HepG2 (cell line): ENCODE measurements at regions not wholly inside any gene's neighbourhood (a gene's known extent, or its start where the extent isn't known, plus 50 kb on each side); places are given as distances from the start of the nearest gene placed in this dataset.
A peak's percentile ranks its signal among the peaks of the same experiment; 100 is the strongest.

Source experiments
- CBX5 ChIP-seq: sonication (generic); formaldehyde crosslinking; IDR thresholded peaks from 2 replicates; pipeline ENCODE4 v1.4.0; 2020; ENCODE audit warnings: missing genetic modification reagents, borderline replicate concordance
- DMAP1 ChIP-seq: IDR thresholded peaks from 2 replicates; pipeline ENCODE4 v1.6.1; 2016
- MAFK ChIP-seq, 2 experiments: IDR thresholded peaks in 1 of 2; conservative IDR thresholded peaks in 1 of 2; 2 replicates each; pipeline ENCODE4 v1.6.1; 2011; ENCODE audit warnings: improper control_type of control experiment in 2 of 2, low read length in 2 of 2
- MIER2 ChIP-seq: IDR thresholded peaks from 2 replicates; pipeline ENCODE4 v1.6.1; 2016; ENCODE audit warnings: missing biosample characterization, missing genetic modification reagents
- NCOA5 ChIP-seq: sonication (generic); formaldehyde crosslinking; IDR thresholded peaks from 2 replicates; pipeline ENCODE4 v1.4.0; 2020; ENCODE audit warnings: missing genetic modification reagents
- SIN3B ChIP-seq: fragments of 150-350 bp; IDR thresholded peaks from 2 replicates; pipeline ENCODE4 v1.6.1; 2014; ENCODE audit warnings: low read length
- SUZ12 ChIP-seq: fragments of 150-350 bp; IDR thresholded peaks from 2 replicates; pipeline ENCODE4 v1.6.1; 2014; ENCODE audit warnings: low read depth, low read length
- XBP1 ChIP-seq: sonication (generic); formaldehyde crosslinking; IDR thresholded peaks from 2 replicates; pipeline ENCODE4 v1.5.0; 2020; ENCODE audit warnings: missing genetic modification reagents
- ZNF121 ChIP-seq: sonication (generic); formaldehyde crosslinking; IDR thresholded peaks from 2 replicates; pipeline ENCODE4 v1.5.0; 2020; ENCODE audit warnings: mild to moderate bottlenecking, missing genetic modification reagents
- ZNF225 ChIP-seq: sonication (generic); formaldehyde crosslinking; IDR thresholded peaks from 2 replicates; pipeline ENCODE4 v1.4.0; 2020; ENCODE audit warnings: mild to moderate bottlenecking, missing genetic modification reagents
- TF ChIP-seq, protein P1 (sequence below): sonication (generic); formaldehyde crosslinking; IDR thresholded peaks from 2 replicates; pipeline ENCODE4 v1.5.1; 2020; ENCODE audit warnings: mild to moderate bottlenecking, missing genetic modification reagents, borderline replicate concordance
- TF ChIP-seq, protein P2 (sequence below): sonication (generic); formaldehyde crosslinking; IDR thresholded peaks from 2 replicates; pipeline ENCODE4 v1.4.0; 2020; ENCODE audit warnings: missing genetic modification reagents
- TF ChIP-seq, protein P3 (sequence below), 2 experiments: sonication (generic) in 1 of 2; formaldehyde crosslinking in 1 of 2; IDR thresholded peaks; 2 replicates each; pipeline versions ENCODE4 v1.6.1 to v1.9.0; 2014 to 2022; ENCODE audit warnings: antibody characterized with exemption in 1 of 2, borderline replicate concordance in 1 of 2, inconsistent platforms in 1 of 2, low read depth in 1 of 2, missing genetic modification reagents in 1 of 2
- TF ChIP-seq, protein P4 (sequence below): IDR thresholded peaks from 2 replicates; pipeline ENCODE4 v1.6.1; 2016; ENCODE audit warnings: mild to moderate bottlenecking

DNA sequence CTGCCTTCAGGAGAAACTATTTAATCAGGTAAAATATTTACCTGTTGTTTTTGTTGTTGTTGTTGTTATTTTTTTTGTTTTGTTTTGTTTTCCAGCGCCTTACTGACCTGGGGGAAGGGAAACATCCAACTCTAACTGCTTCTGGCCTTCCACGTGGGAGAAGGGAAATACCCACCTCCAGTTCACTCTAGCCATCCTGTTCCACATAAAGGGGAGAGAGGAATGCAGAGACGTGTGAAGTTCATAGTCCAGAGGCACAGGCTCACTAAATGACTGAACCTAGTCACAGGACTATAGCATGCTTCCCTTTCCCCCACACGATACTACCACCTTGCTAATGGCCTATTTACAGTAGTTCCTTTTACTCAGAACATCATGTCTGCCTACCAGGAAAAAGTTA is 72.4 kb upstream of the VSTM5 start (continued):
- TF ChIP-seq, protein P1, sequence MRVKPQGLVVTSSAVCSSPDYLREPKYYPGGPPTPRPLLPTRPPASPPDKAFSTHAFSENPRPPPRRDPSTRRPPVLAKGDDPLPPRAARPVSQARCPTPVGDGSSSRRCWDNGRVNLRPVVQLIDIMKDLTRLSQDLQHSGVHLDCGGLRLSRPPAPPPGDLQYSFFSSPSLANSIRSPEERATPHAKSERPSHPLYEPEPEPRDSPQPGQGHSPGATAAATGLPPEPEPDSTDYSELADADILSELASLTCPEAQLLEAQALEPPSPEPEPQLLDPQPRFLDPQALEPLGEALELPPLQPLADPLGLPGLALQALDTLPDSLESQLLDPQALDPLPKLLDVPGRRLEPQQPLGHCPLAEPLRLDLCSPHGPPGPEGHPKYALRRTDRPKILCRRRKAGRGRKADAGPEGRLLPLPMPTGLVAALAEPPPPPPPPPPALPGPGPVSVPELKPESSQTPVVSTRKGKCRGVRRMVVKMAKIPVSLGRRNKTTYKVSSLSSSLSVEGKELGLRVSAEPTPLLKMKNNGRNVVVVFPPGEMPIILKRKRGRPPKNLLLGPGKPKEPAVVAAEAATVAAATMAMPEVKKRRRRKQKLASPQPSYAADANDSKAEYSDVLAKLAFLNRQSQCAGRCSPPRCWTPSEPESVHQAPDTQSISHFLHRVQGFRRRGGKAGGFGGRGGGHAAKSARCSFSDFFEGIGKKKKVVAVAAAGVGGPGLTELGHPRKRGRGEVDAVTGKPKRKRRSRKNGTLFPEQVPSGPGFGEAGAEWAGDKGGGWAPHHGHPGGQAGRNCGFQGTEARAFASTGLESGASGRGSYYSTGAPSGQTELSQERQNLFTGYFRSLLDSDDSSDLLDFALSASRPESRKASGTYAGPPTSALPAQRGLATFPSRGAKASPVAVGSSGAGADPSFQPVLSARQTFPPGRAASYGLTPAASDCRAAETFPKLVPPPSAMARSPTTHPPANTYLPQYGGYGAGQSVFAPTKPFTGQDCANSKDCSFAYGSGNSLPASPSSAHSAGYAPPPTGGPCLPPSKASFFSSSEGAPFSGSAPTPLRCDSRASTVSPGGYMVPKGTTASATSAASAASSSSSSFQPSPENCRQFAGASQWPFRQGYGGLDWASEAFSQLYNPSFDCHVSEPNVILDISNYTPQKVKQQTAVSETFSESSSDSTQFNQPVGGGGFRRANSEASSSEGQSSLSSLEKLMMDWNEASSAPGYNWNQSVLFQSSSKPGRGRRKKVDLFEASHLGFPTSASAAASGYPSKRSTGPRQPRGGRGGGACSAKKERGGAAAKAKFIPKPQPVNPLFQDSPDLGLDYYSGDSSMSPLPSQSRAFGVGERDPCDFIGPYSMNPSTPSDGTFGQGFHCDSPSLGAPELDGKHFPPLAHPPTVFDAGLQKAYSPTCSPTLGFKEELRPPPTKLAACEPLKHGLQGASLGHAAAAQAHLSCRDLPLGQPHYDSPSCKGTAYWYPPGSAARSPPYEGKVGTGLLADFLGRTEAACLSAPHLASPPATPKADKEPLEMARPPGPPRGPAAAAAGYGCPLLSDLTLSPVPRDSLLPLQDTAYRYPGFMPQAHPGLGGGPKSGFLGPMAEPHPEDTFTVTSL (CRISPR knock-in tag): peak; percentile 61; the same call in 1 of the 2 replicates
- TF ChIP-seq DMAP1 (CRISPR knock-in tag) (peak; percentile 50; the same call in 1 of the 2 replicates), MAFK (conservative IDR thresholded peaks at IDR 0.05 in 1 of 2, IDR thresholded peaks at IDR 0.05 in 1 of 2; ENCODE audit: low read length in 2 of 2) (no peak), NCOA5 (no peak), XBP1 (no peak), SIN3B (no peak), MIER2 (CRISPR knock-in tag) (0 out of 2 replicates have a peak, but pooled peaks have one; percentile 11), ZNF121 (CRISPR knock-in tag) (no peak), ZNF225 (CRISPR knock-in tag) (no peak), CBX5 (no peak), SUZ12 (no peak)
- TF ChIP-seq, protein P2, sequence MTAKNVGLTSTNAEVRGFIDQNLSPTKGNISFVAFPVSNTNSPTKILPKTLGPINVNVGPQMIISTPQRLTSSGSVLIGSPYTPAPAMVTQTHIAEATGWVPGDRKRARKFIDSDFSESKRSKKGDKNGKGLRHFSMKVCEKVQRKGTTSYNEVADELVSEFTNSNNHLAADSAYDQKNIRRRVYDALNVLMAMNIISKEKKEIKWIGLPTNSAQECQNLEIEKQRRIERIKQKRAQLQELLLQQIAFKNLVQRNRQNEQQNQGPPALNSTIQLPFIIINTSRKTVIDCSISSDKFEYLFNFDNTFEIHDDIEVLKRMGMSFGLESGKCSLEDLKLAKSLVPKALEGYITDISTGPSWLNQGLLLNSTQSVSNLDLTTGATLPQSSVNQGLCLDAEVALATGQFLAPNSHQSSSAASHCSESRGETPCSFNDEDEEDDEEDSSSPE (CRISPR knock-in tag): 0 out of 2 replicates have a peak, but pooled peaks have one; percentile 25
- TF ChIP-seq, protein P3, sequence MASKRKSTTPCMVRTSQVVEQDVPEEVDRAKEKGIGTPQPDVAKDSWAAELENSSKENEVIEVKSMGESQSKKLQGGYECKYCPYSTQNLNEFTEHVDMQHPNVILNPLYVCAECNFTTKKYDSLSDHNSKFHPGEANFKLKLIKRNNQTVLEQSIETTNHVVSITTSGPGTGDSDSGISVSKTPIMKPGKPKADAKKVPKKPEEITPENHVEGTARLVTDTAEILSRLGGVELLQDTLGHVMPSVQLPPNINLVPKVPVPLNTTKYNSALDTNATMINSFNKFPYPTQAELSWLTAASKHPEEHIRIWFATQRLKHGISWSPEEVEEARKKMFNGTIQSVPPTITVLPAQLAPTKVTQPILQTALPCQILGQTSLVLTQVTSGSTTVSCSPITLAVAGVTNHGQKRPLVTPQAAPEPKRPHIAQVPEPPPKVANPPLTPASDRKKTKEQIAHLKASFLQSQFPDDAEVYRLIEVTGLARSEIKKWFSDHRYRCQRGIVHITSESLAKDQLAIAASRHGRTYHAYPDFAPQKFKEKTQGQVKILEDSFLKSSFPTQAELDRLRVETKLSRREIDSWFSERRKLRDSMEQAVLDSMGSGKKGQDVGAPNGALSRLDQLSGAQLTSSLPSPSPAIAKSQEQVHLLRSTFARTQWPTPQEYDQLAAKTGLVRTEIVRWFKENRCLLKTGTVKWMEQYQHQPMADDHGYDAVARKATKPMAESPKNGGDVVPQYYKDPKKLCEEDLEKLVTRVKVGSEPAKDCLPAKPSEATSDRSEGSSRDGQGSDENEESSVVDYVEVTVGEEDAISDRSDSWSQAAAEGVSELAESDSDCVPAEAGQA (IDR thresholded peaks at IDR 0.05; ENCODE audit: low read depth): no peak
- TF ChIP-seq, protein P3 (CRISPR knock-in tag; IDR thresholded peaks at IDR 0.05; ENCODE audit: borderline replicate concordance): no peak
- TF ChIP-seq, protein P4, sequence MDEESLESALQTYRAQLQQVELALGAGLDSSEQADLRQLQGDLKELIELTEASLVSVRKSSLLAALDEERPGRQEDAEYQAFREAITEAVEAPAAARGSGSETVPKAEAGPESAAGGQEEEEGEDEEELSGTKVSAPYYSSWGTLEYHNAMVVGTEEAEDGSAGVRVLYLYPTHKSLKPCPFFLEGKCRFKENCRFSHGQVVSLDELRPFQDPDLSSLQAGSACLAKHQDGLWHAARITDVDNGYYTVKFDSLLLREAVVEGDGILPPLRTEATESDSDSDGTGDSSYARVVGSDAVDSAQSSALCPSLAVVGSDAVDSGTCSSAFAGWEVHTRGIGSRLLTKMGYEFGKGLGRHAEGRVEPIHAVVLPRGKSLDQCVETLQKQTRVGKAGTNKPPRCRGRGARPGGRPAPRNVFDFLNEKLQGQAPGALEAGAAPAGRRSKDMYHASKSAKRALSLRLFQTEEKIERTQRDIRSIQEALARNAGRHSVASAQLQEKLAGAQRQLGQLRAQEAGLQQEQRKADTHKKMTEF (CRISPR knock-in tag): peak; percentile 44; the same call in 1 of the 2 replicates
